ENCODE measurements at regions not wholly inside any gene's neighbourhood (a gene's known extent, or its start where the extent isn't known, plus 50 kb on each side); places are given as distances from the start of the nearest gene placed in this dataset.

DNA sequence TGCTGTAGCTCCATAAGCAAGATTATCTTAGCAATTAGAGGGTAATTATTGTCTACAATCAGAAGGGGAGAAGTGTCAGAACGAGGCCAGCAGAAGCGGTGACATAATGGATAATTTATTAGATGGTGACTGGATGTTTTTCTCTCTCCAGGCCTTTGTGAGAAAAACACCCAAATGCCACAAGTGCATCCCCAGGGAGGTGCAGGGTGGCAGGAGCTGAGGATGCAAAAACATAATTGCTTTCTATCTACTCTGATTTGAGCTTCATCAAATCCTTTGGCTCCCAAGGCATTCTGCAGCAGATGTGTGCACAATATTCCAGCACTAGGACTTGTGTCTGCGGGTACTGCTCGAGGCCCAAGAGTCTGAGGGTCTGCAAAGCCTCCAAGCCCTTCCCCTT is 220.1 kb upstream of the SERP2 start:
- DNase-seq (ENCODE audit: low spot score): no peak

DNA sequence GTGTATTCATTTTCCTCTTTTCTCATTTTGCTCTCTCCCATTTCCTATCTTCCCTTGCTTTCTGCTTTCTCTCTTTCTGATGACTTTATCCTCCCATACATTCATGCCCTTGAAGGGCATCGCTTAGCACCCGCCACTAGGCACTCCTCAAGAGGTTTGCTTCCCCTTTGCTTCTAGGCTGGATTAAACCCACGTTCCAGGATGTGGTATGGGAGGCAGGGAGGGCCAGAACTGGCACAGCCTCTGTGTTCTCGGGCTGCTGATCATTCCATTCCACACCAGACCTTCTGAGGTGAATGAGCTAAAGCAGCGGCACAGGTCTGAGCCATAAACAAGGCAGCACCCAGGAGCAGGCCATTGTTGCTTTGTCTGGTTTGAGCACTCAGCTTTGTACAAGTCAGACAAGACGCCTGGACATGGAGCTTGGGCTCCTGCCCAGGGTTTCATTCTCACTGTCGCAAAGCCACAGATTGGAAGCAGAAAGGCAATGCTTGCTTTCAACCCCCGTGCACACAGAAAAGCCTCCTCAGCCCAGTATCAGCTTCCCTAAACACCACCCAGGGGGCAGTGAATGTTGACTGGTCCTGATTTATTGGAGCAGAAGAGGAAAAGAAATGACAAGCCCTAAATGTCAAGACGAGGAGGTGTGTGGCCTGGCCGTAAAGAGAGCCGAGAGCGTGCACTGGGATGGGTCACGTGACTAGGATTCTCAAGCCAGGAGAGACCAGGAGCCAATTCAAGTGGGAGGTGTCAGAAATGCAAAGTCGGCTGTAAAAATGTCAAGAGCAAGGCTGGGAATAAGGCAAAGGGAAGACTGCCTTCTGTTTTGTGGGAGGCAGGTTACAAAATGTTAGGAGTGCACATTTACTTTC is 218.0 kb upstream of the SERP2 start:
- DNase-seq (ENCODE audit: low spot score): peak; percentile 85

DNA sequence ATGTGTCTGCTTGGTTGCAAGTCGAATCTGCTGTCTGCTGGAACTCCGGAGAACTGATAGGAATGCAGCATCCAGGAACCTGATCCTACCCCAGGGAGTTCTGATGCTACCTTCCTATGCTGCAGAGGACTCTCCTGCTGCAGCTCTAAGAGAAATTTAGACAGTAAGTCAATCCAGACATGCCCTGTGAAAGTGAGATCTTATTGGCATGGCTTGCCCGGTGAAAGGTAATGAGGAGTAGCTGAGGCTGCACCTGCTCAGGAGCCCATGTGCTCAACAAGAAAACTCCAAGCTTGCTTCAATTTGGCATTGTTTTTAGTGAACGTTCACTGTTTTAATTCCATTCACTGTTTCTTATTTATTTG is 217.3 kb upstream of the SERP2 start:
- no peak for DNase-seq (ENCODE audit: low spot score)

DNA sequence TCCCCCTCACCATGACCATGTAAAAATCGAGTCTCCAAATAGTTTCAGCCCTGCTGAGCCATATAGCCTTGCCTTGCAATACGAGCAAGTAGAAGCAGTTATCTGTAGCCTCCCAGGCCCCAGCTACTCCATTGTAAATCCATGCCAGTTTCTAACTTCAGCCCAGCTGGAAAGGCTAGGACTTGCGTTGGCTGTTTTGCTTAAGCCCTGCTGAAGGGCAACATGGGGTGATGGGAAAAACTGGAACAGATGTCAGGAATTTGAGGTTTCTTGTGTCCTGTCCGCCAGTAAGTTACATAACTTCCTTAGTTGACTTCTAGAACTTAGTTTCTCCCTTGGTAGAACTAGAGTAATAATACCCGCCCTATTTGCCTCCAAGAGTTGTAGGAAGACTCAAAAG is 216.0 kb upstream of the SERP2 start:
- no peak for DNase-seq (ENCODE audit: low spot score)

DNA sequence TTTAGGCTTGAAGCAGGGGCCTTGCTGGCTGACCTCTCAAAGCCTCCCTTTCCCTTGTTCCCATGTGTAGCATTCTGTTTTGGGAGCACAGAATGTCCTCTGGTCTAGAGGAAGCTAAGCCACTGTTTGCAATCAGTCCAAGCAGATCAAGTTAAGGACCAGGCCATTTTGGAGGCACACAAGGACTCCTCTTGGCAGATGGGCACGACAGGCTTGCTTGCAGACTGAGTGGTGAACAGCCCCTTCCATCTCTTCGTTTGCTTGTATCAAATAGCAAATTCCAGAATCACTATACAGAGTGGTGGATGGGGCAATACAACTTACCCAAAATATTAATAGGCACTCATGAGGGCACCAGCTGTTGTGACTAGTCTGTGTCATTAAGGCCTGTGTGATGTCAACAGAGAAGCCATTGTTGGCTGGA is 215.5 kb upstream of the SERP2 start:
- no peak for DNase-seq (ENCODE audit: low spot score)

DNA sequence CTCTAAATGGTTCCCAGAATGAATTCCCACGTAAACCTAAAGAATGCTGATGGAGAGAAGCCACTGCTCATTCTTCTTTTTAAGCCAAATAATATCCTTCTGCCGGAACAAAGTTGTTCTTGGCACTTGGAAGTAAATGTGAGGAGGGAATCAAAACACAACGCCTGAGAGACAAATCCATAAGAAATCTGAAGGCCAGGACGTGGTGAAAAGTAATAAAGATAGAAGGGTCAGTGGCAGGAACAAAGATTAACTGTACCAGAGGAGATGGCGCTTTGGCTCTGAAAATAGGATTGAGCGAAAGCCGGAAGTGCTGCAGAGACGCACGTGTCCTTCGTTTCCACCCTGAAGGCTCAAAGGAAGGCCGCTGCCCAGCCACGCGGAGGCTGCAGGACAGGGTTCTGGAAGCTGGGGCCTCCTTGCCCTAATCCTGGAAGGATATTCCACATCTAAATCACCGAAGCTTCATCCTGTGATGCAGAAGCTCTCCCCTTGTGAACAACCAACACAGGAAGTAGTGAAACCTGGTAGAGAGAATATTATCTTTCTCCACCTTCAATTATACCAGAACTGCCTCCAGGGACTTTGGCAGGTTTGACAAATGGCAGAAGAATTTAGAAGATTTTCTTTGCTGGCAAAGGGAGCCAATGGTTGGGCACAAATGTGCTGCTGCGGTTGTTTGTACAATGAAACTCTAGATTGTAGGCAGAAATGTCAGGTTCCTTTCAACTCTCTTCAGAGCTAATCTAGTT is 214.6 kb upstream of the SERP2 start:
- no peak for DNase-seq (ENCODE audit: low spot score)

DNA sequence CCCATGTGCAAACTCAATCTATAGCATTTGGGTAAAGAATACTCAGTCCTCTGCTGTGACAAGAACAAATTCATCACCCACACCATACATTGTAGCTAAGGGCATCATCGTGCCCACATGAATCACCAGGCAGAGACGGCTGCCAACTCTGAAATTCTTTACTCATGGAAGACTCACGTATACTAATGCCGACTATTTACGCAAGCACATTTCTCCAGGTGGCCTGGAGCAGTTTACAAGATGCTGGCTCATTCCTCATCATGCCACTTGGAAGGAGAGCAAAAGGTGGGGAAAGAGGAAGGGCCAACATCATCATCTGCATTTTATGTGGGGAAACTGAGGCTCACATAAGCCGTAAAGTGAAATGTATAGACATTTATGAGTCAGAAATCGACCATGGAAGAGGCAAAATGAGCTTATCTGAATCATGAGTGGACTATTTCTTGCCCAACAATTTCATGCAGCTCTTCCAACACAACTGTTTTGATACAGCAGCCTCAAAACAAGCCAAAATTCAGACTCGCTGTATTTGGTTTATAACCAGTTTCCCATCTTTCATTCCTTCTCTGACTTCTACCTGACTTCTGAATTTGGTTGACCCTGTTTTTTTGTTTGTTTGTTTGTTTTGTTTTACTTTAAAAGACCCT is 213.9 kb upstream of the SERP2 start:
- DNase-seq (ENCODE audit: low spot score): no peak

DNA sequence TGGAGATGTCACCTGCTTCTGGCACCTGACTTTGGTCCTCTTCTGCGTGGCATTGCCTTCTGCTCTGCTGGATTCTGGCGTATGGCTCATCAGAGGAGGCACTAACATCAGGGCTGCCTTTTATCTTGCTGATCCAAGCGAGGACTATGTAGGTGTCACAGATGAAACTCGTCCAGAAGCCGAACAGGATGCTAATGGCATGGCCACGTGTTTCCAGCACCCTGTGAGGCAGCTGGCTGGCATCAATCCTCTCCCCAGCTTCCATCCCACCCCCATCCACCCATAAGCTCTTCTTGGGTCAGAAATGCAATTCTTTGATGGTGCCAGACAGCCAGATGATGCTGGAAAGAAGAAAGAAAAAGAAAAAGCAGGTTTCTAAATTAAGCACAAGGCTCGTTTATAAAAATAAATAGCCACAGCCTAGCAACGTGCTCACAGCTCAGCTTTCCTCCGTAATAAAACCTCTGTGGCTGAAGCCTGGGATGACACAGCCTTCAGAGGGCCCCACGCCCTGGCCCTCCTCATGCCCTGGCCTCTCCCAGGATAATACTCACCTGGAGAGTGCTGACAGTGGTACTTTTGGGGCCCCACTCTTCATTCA is 212.9 kb upstream of the SERP2 start:
- no peak for DNase-seq (ENCODE audit: low spot score)

DNA sequence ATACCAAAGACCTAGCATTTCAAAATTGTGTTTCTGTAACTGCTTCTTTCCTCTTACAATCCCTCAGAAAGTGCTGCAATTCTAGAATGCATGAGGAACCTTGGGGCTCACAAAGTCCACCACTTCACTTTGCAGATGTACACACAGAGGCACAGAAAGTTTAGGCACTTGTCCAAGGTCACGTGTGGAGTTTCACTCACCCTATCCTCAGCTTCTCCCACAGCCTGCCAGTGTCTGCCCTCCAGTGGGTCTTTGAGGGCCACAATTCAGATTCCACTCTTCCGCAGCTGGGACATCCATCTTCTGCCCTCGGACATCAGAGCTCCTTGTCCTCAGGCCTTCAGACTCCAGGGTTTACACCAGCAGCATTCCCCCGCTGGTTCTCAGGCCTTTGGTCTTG is 210.5 kb upstream of the SERP2 start:
- DNase-seq (ENCODE audit: low spot score): no peak

DNA sequence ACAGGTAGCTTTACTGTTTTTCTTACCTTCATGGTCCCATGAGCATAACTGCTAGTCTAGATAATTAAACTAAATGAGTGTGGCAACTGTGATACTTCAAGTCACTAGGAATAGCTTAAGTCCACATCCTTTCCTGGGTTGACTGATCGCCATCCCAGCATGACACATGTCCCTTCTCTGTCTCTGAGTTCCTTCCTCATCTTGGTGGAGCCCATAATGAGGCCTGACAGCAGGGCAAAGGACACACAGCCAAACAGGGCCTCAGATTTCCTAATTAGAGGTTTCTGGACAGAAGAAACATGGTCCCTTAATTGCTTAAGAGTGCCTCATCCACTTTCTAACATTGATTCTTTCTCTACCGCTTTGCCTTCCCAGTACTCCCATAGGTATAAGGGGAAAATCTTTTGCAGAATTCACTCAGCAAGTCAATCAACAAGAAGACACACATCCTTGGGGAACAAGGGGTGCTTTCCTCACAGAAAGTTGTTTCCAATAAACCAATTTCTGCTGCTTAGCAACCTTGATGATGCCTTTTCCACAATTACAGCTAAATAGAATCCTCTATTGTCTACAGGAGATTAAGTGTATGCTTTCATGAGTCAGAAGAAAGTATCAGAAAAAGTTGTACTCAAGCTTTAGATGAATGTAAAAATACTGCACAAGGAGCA is 208.3 kb upstream of the SERP2 start:
- DNase-seq (ENCODE audit: low spot score): no peak

DNA sequence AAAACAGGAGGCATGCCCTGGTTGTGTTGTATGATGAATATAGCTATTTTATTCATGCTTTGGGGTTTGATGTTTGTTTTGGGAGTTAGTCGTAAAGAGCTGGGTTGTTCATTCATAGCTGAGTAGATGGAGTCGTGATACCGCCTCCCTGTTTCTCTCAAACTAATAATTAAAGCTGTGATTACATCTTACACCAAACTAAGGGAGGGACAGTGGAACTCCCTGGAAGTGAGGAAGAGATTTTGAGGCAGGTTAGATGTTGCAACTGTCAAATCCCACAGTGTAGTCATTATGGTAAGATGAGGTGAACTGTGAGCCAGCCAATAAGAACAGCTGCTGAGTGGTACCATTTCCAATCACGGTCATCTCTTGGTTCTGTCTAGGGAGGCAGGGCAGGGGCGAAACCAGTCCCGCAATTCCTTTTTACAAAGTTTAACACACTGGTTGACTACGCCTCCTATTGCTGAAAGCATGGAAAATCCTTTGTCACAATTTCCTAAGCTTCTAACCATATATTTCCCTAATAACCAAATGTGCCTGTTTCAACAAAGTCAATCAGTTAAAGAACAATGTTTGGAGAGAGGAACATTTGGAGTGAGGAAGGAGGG is 207.6 kb upstream of the SERP2 start:
- no peak for DNase-seq (ENCODE audit: low spot score)

DNA sequence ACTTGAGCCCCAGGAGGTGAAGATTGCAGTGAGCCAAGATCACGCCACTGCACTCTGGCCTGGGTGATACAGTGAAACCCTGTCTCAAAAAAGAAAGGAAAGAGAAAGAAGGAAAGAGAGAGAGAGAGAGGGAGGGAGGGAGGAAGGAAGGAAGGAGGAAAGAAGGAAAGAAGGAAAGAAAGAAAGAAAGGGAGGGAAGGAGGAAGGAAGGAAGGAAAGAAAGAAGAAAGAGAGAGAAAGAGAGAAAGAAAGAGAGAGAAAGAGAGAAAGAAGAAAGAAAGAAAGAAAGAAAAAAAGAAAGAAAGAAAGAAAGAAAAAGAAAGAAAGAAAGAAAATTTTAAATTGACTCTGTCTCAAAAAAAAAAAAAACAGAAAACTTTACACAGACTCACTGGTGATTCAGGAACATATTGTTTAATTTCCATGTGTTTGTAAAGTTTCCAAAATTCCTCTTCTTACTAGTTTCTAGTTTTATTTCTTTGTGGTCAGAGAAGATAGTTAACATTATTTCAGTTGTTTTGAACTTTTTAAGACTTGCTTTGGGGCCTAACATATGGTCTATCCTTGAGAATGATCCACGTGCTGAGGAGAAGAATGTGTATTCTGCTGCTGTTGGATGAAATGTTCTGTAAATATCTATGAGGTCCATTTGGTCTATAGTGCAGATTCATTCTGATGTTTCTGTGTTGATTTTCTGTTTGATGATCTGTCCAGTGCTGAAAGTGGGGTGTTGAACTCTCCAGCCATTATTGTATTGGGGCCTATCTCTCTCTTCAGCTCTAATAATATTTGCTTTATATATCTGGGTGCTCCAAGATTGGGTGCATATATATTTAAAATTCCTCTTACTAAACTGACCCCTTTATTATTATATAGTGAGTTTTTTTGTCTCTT is 204.4 kb upstream of the SERP2 start:
- DNase-seq (ENCODE audit: low spot score): no peak

DNA sequence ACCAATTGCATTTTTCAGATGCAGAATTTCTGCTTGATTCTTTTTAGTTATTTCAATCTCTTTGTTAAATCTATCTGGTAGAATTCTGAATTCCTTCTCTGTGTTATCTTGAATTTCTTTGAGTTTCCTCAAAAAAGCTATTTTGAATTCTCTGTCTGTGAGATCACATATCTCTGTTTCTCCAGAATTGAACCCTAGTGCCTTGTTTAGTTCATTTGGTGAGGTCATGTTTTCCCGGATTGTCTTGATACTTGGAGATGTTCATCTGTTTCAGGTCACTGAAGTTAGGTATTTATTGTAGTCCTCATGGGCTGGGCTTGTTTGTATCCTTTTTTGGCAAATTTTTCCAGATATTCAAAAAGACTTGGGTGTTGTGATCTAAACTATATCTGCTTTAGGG is 202.9 kb upstream of the SERP2 start:
- DNase-seq (ENCODE audit: low spot score): no peak

DNA sequence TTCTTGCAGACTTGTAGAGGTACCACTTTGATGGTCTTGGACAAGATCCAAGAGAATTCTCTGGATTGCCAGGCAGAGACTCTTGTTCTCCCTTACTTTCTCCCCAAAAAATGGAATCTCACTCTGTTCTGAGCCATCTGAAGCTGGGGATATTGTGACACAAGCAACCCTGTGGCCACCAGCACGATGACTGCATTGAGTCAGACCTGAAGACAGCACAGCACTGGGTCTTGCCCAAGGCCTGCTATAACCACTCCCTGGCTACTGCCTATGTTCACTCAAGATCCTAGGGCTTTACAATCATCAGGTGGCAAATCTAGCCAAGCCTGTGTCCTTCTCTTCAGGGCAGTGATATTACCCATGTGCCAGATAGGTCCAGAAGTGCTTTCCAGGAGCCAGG is 202.5 kb upstream of the SERP2 start:
- no peak for DNase-seq (ENCODE audit: low spot score)

DNA sequence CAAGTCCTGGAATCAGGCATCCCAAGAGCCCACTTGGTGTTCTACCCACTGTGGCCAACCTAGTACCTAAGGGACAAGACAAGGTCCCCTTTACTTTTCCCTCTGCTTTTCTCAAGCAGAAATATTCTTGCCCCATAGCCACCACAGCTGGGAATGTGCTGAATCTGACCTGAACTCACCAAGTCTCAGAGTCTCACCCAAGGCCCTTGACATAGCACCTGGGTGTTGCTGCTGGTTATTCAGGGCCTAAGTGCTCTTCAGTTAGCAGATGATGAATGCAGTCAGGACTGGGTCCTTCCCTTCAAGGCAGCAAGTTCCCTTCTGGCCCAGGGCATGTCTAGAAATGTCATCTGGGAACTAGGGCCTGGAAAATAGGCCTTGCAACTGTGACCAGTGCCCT is 201.8 kb upstream of the SERP2 start:
- DNase-seq (ENCODE audit: low spot score): no peak

DNA sequence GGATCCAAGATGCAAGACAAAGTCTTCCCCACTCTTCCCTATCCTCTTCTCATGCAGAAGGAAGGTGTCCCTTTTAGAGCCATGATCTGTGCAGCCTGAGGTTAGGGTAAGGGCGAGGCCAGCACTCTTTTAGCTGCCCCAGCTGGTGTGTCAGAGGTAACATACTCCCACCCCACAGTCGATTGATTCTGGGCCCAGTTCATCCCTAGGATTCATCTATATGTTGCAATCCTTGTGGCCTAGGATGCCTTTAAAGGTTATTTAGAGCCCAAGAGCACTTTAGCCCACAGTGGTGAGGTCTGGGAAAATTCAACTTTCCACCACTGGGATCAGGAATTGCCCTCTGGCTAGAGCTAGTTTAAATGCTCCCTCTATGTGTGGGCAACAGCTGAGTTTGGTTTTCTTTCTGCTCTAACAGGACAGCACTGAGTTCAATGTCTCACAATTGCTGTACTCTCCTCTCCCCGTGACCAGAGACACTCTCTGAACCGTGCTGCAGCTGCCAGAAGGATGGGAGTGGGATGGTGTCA is 201.3 kb upstream of the SERP2 start:
- DNase-seq (ENCODE audit: low spot score): no peak

DNA sequence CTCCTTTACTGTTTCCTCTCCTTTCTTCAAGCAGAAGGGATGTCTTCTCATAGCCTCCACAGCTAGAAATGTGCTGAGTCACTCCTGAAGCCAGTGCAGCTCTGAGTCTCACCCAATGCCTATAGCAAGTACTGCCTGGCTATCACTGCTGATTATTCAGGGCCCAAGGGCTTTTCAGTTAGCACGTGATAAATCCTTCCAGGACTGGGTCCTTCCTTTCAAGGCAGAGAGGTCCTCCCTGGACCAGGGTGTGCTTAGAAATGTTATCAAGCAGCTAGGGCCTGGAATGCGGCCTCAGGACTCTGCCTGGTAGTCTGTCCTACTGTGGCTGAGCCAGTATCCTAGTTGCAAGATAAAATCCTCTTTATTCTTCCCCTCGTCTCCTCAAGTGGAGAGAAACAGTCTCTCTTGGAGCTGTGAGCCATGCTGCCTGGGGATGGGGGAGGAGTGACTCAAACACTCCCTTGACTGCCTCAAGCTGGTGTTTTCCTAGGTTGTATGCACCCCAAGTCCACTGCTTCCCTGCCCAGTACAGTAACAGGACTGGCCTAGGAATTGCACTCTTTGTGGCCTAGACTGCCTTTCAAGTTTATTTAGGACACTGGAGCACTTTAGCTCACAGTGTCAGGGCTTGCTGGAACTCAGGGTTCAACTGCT is 198.7 kb upstream of the SERP2 start:
- DNase-seq (ENCODE audit: low spot score): no peak

DNA sequence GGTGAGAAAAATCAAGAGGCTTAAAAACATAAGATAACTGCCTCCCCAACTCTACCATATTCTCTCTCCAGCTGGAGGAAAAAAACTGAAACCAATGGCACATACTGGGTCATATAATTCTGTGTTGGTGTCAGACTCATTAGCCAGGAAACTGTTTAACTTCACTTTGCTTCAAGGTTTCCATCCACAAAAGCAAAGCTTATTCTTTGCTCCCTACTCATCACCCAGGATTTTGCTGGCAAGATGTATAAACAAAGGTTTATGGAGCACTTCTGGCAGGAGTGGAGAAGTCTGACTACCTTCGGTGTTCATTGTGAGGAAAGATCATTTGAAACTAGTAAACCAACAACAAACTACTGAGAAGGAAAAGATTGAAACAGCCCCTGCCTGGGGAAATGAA is 197.5 kb upstream of the SERP2 start:
- no peak for DNase-seq (ENCODE audit: low spot score)

DNA sequence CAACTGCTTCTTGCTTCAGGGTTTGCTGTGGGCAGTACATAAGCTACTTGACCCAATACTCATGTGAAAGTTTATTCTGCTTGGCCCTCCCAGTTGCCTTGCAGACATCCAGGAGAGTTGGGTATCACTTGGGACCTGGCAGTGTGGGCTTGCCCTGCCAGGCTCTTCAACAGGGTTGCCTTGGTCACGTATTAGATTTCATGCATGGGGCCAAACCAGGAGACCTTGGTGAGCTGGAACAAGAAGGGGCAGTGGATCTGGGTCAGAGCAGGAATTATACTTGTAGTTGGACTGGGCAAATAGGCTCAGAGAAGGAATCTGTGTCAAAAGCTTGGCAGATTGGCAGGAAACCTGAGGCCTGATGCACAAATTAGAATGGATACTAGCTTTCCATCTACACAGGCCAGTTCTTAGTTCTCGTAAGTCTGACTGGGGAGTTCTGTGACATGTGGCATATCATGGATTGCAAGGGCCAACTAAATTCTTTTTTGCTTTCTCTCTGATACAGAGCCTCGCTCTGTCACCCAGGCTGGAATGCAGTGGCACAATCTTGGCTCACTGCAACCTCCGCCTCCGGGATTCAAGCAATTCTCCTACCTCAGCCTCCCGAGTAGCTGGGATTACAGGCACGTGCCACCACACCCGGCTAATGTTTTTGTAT is 192.6 kb upstream of the SERP2 start:
- no peak for DNase-seq (ENCODE audit: low spot score)
